Gastrocnemius medialis (tissue), 4 donors: ENCODE measurements at regions not wholly inside any gene's neighbourhood (a gene's known extent, or its start where the extent isn't known, plus 50 kb on each side); places are given as distances from the start of the nearest gene placed in this dataset.

Experiments used
- POLR2A ChIP-seq, 2 donors: fragments of 450-650 bp; IDR thresholded peaks; one replicate each; pipeline ENCODE4 v1.6.1; 2017; ENCODE audit warnings: antibody characterized with exemption in 2 of 2, mild to moderate bottlenecking in 2 of 2, moderate library complexity in 2 of 2
- TF ChIP-seq, protein P1 (sequence below), 5 experiments: fragments of 450-650 bp in 3 of 5; fragments of 200-600 bp in 2 of 5; sonication (generic) in 2 of 5; IDR thresholded peaks in 4 of 5; conservative IDR thresholded peaks in 1 of 5; 1 replicate in 4 of 5; 2 replicates in 1 of 5; pipeline ENCODE4 v1.5.1; 2016 to 2019; ENCODE audit warnings: antibody characterized with exemption in 5 of 5, mild to moderate bottlenecking in 3 of 5, moderate library complexity in 3 of 5

DNA sequence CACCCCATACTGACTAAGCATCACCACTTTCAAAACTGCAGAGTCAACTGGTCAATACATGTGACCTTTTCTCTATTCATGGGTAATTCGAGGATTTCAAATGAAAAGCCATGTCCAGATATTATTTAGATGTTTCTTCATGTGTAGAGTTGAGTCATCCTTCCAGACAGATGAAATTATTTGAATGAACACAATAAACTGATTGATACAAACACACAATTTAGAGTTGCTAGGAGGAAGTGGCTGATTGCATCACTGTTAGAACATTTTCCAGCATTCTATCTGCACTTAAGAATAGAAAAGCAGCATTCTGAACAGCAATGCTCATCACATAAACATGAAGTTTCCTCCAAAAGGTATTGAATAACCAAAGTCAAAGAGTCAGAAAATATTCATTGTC is 273.5 kb upstream of the SOX5 start:
- TF ChIP-seq, protein P1, sequence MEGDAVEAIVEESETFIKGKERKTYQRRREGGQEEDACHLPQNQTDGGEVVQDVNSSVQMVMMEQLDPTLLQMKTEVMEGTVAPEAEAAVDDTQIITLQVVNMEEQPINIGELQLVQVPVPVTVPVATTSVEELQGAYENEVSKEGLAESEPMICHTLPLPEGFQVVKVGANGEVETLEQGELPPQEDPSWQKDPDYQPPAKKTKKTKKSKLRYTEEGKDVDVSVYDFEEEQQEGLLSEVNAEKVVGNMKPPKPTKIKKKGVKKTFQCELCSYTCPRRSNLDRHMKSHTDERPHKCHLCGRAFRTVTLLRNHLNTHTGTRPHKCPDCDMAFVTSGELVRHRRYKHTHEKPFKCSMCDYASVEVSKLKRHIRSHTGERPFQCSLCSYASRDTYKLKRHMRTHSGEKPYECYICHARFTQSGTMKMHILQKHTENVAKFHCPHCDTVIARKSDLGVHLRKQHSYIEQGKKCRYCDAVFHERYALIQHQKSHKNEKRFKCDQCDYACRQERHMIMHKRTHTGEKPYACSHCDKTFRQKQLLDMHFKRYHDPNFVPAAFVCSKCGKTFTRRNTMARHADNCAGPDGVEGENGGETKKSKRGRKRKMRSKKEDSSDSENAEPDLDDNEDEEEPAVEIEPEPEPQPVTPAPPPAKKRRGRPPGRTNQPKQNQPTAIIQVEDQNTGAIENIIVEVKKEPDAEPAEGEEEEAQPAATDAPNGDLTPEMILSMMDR (IDR thresholded peaks at IDR 0.05 in 4 of 5, conservative IDR thresholded peaks at IDR 0.05 in 1 of 5) = no peak
- TF ChIP-seq POLR2A (IDR thresholded peaks at IDR 0.05) = no peak
